ENCODE measurements at regions not wholly inside any gene's neighbourhood (a gene's known extent, or its start where the extent isn't known, plus 50 kb on each side); places are given as distances from the start of the nearest gene placed in this dataset.

- TF ChIP-seq, protein P1, sequence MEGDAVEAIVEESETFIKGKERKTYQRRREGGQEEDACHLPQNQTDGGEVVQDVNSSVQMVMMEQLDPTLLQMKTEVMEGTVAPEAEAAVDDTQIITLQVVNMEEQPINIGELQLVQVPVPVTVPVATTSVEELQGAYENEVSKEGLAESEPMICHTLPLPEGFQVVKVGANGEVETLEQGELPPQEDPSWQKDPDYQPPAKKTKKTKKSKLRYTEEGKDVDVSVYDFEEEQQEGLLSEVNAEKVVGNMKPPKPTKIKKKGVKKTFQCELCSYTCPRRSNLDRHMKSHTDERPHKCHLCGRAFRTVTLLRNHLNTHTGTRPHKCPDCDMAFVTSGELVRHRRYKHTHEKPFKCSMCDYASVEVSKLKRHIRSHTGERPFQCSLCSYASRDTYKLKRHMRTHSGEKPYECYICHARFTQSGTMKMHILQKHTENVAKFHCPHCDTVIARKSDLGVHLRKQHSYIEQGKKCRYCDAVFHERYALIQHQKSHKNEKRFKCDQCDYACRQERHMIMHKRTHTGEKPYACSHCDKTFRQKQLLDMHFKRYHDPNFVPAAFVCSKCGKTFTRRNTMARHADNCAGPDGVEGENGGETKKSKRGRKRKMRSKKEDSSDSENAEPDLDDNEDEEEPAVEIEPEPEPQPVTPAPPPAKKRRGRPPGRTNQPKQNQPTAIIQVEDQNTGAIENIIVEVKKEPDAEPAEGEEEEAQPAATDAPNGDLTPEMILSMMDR (IDR thresholded peaks at IDR 0.05; ENCODE audit: borderline replicate concordance, extremely low read depth, low read length, poor library complexity, severe bottlenecking): no peak
- TF ChIP-seq EZH2 (IDR thresholded peaks at IDR 0.05; ENCODE audit: borderline replicate concordance, low read depth, low read length, severe bottlenecking): no peak
Observed at GRCh38 chr5:136749016-136749415, 383.7 kb upstream of the TRPC7 start.

Data from DND-41 (cell line).